ENCODE measurements at regions not wholly inside any gene's neighbourhood (a gene's known extent, or its start where the extent isn't known, plus 50 kb on each side); places are given as distances from the start of the nearest gene placed in this dataset.

DNA sequence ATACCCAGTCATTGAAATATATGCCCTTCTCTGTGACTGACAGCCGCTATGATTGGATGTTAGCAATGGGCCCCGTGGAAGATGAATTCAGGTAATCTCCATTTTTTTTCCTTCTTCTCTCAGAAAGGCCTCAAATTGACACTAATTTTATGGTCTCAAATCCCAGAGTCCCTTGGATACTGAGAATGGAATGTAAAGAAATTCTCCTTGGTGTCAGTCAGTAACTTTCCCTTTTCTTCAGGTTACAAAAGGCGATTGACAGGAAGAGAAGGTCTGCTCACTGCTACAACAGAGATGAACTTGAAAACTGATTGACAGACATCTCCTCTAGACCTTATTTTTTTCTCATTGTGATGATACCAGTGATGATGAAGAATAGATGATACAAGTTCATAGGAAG, 748.3 kb downstream of the MAT2B start:
- Histone ChIP-seq H3K79me2 (replicated peaks; ENCODE audit: insufficient read depth, low read length) (no peaks in the 10 kb centered on the region), H3K9me2 (ENCODE audit: insufficient read depth, low read length) (no peaks in the 10 kb centered on the region), H2AFZ (ENCODE audit: low read depth, low read length) (no peak overlapping the region), H3K9me3 (ENCODE audit: low read length) (no peaks in the 10 kb centered on the region), H3K4me2 (ENCODE audit: low read length) (no peak overlapping the region), H3K36me3 (ENCODE audit: insufficient read depth, low read length) (no peaks in the 10 kb centered on the region), H3K4me3 (ENCODE audit: low read length) (peak overlapping the region; percentile 25), H3K27me3 (ENCODE audit: insufficient read depth, low read depth, low read length) (no peaks in the 10 kb centered on the region), H3K27ac (ENCODE audit: low read length) (peak overlapping the region; percentile 69), H3F3A (ENCODE audit: insufficient read depth, low read length, poor library complexity, severe bottlenecking) (no peaks in the 10 kb centered on the region), H3K9ac (ENCODE audit: low read length) (no peak overlapping the region), H4K20me1 (ENCODE audit: insufficient read depth) (no peaks in the 10 kb centered on the region)
- TF ChIP-seq POLR2AphosphoS5 (IDR thresholded peaks at IDR 0.05), result peak; percentile 40
- TF ChIP-seq EP300 (conservative IDR thresholded peaks at IDR 0.05; ENCODE audit: poor library complexity, severe bottlenecking), result peak; percentile 87
- TF ChIP-seq, protein P1, sequence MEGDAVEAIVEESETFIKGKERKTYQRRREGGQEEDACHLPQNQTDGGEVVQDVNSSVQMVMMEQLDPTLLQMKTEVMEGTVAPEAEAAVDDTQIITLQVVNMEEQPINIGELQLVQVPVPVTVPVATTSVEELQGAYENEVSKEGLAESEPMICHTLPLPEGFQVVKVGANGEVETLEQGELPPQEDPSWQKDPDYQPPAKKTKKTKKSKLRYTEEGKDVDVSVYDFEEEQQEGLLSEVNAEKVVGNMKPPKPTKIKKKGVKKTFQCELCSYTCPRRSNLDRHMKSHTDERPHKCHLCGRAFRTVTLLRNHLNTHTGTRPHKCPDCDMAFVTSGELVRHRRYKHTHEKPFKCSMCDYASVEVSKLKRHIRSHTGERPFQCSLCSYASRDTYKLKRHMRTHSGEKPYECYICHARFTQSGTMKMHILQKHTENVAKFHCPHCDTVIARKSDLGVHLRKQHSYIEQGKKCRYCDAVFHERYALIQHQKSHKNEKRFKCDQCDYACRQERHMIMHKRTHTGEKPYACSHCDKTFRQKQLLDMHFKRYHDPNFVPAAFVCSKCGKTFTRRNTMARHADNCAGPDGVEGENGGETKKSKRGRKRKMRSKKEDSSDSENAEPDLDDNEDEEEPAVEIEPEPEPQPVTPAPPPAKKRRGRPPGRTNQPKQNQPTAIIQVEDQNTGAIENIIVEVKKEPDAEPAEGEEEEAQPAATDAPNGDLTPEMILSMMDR (IDR thresholded peaks at IDR 0.05; ENCODE audit: poor library complexity, severe bottlenecking), result no peak
- TF ChIP-seq, protein P2, sequence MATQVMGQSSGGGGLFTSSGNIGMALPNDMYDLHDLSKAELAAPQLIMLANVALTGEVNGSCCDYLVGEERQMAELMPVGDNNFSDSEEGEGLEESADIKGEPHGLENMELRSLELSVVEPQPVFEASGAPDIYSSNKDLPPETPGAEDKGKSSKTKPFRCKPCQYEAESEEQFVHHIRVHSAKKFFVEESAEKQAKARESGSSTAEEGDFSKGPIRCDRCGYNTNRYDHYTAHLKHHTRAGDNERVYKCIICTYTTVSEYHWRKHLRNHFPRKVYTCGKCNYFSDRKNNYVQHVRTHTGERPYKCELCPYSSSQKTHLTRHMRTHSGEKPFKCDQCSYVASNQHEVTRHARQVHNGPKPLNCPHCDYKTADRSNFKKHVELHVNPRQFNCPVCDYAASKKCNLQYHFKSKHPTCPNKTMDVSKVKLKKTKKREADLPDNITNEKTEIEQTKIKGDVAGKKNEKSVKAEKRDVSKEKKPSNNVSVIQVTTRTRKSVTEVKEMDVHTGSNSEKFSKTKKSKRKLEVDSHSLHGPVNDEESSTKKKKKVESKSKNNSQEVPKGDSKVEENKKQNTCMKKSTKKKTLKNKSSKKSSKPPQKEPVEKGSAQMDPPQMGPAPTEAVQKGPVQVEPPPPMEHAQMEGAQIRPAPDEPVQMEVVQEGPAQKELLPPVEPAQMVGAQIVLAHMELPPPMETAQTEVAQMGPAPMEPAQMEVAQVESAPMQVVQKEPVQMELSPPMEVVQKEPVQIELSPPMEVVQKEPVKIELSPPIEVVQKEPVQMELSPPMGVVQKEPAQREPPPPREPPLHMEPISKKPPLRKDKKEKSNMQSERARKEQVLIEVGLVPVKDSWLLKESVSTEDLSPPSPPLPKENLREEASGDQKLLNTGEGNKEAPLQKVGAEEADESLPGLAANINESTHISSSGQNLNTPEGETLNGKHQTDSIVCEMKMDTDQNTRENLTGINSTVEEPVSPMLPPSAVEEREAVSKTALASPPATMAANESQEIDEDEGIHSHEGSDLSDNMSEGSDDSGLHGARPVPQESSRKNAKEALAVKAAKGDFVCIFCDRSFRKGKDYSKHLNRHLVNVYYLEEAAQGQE (IDR thresholded peaks at IDR 0.05; ENCODE audit: borderline replicate concordance), result peak; percentile 94

DNA sequence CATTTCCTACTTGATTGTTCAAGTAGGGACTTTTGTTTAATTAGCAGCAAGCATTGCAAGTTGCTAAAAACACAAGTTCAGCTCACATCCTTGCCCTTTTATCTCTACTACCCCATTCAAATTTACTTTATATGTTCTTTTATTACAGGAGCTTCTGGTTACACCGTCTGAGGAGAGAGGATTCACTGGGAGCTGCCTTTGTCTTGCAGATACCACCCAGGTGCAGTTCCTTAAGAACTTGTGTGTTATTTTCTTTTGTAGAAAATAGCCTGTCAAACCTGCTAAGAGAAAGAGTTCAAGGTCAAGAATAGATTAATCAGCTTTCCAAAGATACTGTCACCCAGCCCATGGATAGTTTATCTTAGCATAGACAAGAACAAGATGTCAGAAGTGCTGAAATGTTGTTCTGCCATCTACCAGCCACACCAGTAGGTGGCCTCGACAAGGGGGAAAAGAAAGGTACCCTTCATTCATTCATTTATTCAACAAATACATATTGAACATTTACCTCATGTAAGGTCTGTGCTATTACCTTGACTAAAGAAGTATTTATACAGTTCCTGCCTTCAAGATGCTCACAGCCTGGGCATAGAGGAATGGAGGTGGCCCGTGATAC, 750.3 kb downstream of the MAT2B start:
- Histone ChIP-seq H3K4me2 (ENCODE audit: low read length) (no peak overlapping the region), H3K4me3 (ENCODE audit: low read length) (no peak overlapping the region), H3K9ac (ENCODE audit: low read length) (no peak overlapping the region), H3K79me2 (replicated peaks; ENCODE audit: insufficient read depth, low read length) (no peaks in the 10 kb centered on the region), H2AFZ (ENCODE audit: low read depth, low read length) (no peak overlapping the region), H3K27ac (ENCODE audit: low read length) (no peak overlapping the region), H4K20me1 (ENCODE audit: insufficient read depth) (no peaks in the 10 kb centered on the region), H3K27me3 (ENCODE audit: insufficient read depth, low read depth, low read length) (no peaks in the 10 kb centered on the region), H3F3A (ENCODE audit: insufficient read depth, low read length, poor library complexity, severe bottlenecking) (no peaks in the 10 kb centered on the region), H3K9me2 (ENCODE audit: insufficient read depth, low read length) (no peaks in the 10 kb centered on the region), H3K36me3 (ENCODE audit: insufficient read depth, low read length) (no peaks in the 10 kb centered on the region), H3K9me3 (ENCODE audit: low read length) (no peaks in the 10 kb centered on the region)
- TF ChIP-seq, protein P1 (IDR thresholded peaks at IDR 0.05; ENCODE audit: poor library complexity, severe bottlenecking), result no peak
- no peak for TF ChIP-seq EP300 (conservative IDR thresholded peaks at IDR 0.05; ENCODE audit: poor library complexity, severe bottlenecking)
- no peak for TF ChIP-seq POLR2AphosphoS5 (IDR thresholded peaks at IDR 0.05)
- no peak for TF ChIP-seq RAD21 (conservative IDR thresholded peaks at IDR 0.05)
- TF ChIP-seq, protein P2 (IDR thresholded peaks at IDR 0.05; ENCODE audit: borderline replicate concordance), result no peak
- TF ChIP-seq SMC3 (conservative IDR thresholded peaks at IDR 0.05; ENCODE audit: poor library complexity), result no peak
- TF ChIP-seq TAF1 (IDR thresholded peaks at IDR 0.05; ENCODE audit: low read depth), result no peak
- no peak for TF ChIP-seq MXI1 (conservative IDR thresholded peaks at IDR 0.05; ENCODE audit: poor library complexity, severe bottlenecking)
- no peak for TF ChIP-seq EZH2 (IDR thresholded peaks at IDR 0.05; ENCODE audit: borderline replicate concordance, insufficient read depth, low read length, poor library complexity, severe bottlenecking)
